ENCODE measurements at regions not wholly inside any gene's neighbourhood (a gene's known extent, or its start where the extent isn't known, plus 50 kb on each side); places are given as distances from the start of the nearest gene placed in this dataset.

- no peak overlapping the region for H3K27ac Mint-ChIP-seq
- no peaks in the 10 kb centered on the region for H3K9me3 Mint-ChIP-seq
- DNase-seq: no peak
- H3K27me3 Mint-ChIP-seq: no peaks in the 10 kb centered on the region
- H3K4me1 Mint-ChIP-seq: no peaks in the 10 kb centered on the region
- H3K4me3 Mint-ChIP-seq: no peak overlapping the region
- no peaks in the 10 kb centered on the region for H3K36me3 Mint-ChIP-seq
- CTCF ChIA-PET: interaction anchor here (1.2 kb wide), 1 partner anchor 19 kb away, joined by 3 read pairs; no protein-coding TSS in a partner anchor
These were observed 424.8 kb upstream of the DMAC1 start for GRCh38 chr9:8224381-8224801.

DNA sequence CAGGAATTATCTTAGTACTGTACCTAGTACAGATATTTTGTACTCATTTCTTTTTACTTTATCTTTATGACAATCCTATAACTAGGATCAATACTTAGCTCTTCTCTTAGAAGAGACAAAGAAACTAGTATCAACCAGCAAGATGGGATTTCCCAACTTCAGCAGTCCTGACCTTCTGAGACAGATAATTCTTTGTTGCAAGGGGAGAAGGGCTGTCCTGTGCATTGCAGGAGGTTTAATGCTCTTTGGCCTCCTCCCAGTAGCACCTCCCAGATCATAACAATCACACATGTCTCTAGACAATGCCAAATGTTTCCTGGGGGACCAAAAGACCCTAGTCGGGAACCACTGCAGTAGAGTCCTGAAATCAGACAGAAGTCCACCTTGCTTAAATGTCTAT, 424.3 kb upstream of the DMAC1 start:
- no peak overlapping the region for H3K4me3 Mint-ChIP-seq
- CTCF ChIA-PET: interaction anchor here (1.2 kb wide), 1 partner anchor 18 kb away, joined by 3 read pairs; no protein-coding TSS in a partner anchor

GRCh38 chr9:8221462-8221861, 421.9 kb upstream of the DMAC1 start:
- Mint-ChIP-seq H3K9me3 (no peaks in the 10 kb centered on the region), H3K4me1 (no peaks in the 10 kb centered on the region), H3K4me3 (no peak overlapping the region), H3K27me3 (no peaks in the 10 kb centered on the region), H3K27ac (no peak overlapping the region), H3K36me3 (no peaks in the 10 kb centered on the region)
- no peak for DNase-seq
- CTCF ChIA-PET: no interaction called here

More for the DNA sequence above, 424.3 kb upstream of the DMAC1 start:
- no peaks in the 10 kb centered on the region for H3K4me1 Mint-ChIP-seq
- H3K36me3 Mint-ChIP-seq: no peaks in the 10 kb centered on the region
- no peaks in the 10 kb centered on the region for H3K27me3 Mint-ChIP-seq
- no peaks in the 10 kb centered on the region for H3K9me3 Mint-ChIP-seq
- DNase-seq: no peak
- no peak overlapping the region for H3K27ac Mint-ChIP-seq

- Mint-ChIP-seq H3K4me1 (peaks cover 5% of the 10 kb centered on the region), H3K27me3 (no peaks in the 10 kb centered on the region), H3K27ac (no peak overlapping the region), H3K4me3 (no peak overlapping the region), H3K9me3 (no peaks in the 10 kb centered on the region), H3K36me3 (no peaks in the 10 kb centered on the region)
- CTCF ChIA-PET: no interaction called here
- no peak for DNase-seq
These were observed 408.9 kb upstream of the DMAC1 start for GRCh38 chr9:8208465-8208864.

GRCh38 chr9:8207596-8207995, 408.0 kb upstream of the DMAC1 start:
- Mint-ChIP-seq H3K9me3 (no peaks in the 10 kb centered on the region), H3K27me3 (no peaks in the 10 kb centered on the region), H3K36me3 (no peaks in the 10 kb centered on the region), H3K4me1 (peaks cover 5% of the 10 kb centered on the region), H3K27ac (no peak overlapping the region), H3K4me3 (no peak overlapping the region)
- DNase-seq: no peak
- CTCF ChIA-PET: no interaction called here

GRCh38 chr9:8206720-8207119, 407.1 kb upstream of the DMAC1 start:
- peaks cover 5% of the 10 kb centered on the region for H3K4me1 Mint-ChIP-seq
- no peak overlapping the region for H3K4me3 Mint-ChIP-seq
- no peaks in the 10 kb centered on the region for H3K9me3 Mint-ChIP-seq
- H3K36me3 Mint-ChIP-seq: no peaks in the 10 kb centered on the region
- no peak overlapping the region for H3K27ac Mint-ChIP-seq
- H3K27me3 Mint-ChIP-seq: no peaks in the 10 kb centered on the region
- DNase-seq: no peak
- CTCF ChIA-PET: interaction anchor here (1.0 kb wide), 1 partner anchor 636 kb away, joined by 3 read pairs; no protein-coding TSS in a partner anchor

DNA sequence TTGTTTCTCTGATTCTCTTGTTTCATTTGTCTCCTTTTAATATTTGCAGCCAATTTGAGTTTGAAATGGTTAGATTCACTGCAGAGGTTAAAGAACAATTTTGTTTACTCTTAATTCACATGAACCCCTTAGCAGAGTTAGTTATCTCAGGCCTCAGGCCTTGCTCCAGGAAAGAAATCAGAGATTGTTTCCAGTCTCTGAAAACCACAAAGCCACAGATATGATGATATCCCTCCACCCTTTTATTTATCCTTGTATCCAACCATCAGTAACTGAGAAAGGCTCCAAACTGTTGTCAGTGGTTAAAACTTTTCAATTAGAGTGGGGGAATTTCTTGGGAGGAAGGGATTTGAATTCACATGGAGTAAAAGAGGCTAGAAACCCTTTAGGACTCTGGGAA, 406.0 kb upstream of the DMAC1 start:
- Mint-ChIP-seq H3K36me3 (no peaks in the 10 kb centered on the region), H3K4me3 (no peak overlapping the region), H3K9me3 (no peaks in the 10 kb centered on the region), H3K4me1 (peaks cover 5% of the 10 kb centered on the region), H3K27ac (no peak overlapping the region), H3K27me3 (no peaks in the 10 kb centered on the region)
- DNase-seq: no peak
- CTCF ChIA-PET: interaction anchor here (0.8 to 1.0 kb wide), 2 partner anchors 18 to 635 kb away, joined by 3 read pairs; no protein-coding TSS in a partner anchor

- no peak for DNase-seq
- peaks cover 13% of the 10 kb centered on the region for H3K9me3 Mint-ChIP-seq
- H3K36me3 Mint-ChIP-seq: no peaks in the 10 kb centered on the region
- CTCF ChIA-PET: interaction anchor here (1.3 kb wide), 1 partner anchor 13 kb away, joined by 3 read pairs; no protein-coding TSS in a partner anchor
- H3K27me3 Mint-ChIP-seq: no peaks in the 10 kb centered on the region
- no peaks in the 10 kb centered on the region for H3K4me1 Mint-ChIP-seq
- no peak overlapping the region for H3K4me3 Mint-ChIP-seq
- no peak overlapping the region for H3K27ac Mint-ChIP-seq
These were observed 390.3 kb upstream of the DMAC1 start for GRCh38 chr9:8189881-8190280.

DNA sequence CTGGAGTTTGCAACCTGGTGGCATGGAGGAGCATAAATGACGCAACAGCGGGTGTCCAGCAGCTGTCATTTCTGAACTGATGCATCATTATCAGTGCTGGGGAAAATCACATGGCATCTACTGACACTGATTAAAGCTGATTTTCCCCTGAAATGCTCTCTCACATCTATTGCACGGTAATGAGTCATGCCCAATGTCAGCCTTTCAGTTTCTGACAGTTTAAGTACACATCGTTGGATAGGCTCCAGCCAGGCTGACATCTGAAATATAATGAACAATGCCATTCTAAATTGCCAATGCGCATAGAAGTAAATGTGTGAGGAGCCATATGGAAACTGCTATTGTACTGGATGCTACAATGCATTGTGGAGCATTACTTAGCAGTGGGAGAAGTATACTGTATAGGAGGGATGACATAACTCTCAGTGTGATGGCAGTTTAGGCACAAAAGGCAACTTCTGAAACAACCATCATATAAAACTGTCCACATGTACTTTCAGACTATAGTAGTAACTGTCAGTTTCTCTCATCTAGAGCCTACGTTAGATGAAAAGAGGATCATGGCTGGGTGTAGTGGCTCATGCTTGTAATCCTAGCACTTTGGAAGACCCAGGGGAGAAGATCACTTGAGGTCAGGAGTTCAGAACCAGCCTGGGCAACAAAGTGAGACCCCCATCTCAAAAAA, 389.3 kb upstream of the DMAC1 start:
- Mint-ChIP-seq H3K36me3 (no peaks in the 10 kb centered on the region), H3K27ac (no peak overlapping the region), H3K27me3 (no peaks in the 10 kb centered on the region), H3K9me3 (peaks cover 13% of the 10 kb centered on the region), H3K4me1 (no peaks in the 10 kb centered on the region), H3K4me3 (no peak overlapping the region)
- DNase-seq: no peak
- CTCF ChIA-PET: no interaction called here

GRCh38 chr9:8186560-8186959, 387.0 kb upstream of the DMAC1 start:
- DNase-seq: no peak
- H3K9me3 Mint-ChIP-seq: peaks cover 5% of the 10 kb centered on the region
- no peaks in the 10 kb centered on the region for H3K27me3 Mint-ChIP-seq
- no peak overlapping the region for H3K27ac Mint-ChIP-seq
- H3K36me3 Mint-ChIP-seq: no peaks in the 10 kb centered on the region
- H3K4me1 Mint-ChIP-seq: no peaks in the 10 kb centered on the region
- no peak overlapping the region for H3K4me3 Mint-ChIP-seq
- CTCF ChIA-PET: no interaction called here

- no peaks in the 10 kb centered on the region for H3K9me3 Mint-ChIP-seq
- no peak for DNase-seq
- no peaks in the 10 kb centered on the region for H3K4me1 Mint-ChIP-seq
- no peak overlapping the region for H3K27ac Mint-ChIP-seq
- CTCF ChIA-PET: no interaction called here
- no peak overlapping the region for H3K4me3 Mint-ChIP-seq
- no peaks in the 10 kb centered on the region for H3K27me3 Mint-ChIP-seq
- H3K36me3 Mint-ChIP-seq: no peaks in the 10 kb centered on the region
These were observed 384.0 kb upstream of the DMAC1 start for GRCh38 chr9:8183618-8184017.

- Mint-ChIP-seq H3K27ac (no peak overlapping the region), H3K36me3 (no peaks in the 10 kb centered on the region), H3K27me3 (no peaks in the 10 kb centered on the region), H3K4me3 (no peak overlapping the region), H3K9me3 (no peaks in the 10 kb centered on the region), H3K4me1 (no peaks in the 10 kb centered on the region)
- no peak for DNase-seq
- CTCF ChIA-PET: no interaction called here
These were observed 379.9 kb upstream of the DMAC1 start for GRCh38 chr9:8179381-8180053.

DNA sequence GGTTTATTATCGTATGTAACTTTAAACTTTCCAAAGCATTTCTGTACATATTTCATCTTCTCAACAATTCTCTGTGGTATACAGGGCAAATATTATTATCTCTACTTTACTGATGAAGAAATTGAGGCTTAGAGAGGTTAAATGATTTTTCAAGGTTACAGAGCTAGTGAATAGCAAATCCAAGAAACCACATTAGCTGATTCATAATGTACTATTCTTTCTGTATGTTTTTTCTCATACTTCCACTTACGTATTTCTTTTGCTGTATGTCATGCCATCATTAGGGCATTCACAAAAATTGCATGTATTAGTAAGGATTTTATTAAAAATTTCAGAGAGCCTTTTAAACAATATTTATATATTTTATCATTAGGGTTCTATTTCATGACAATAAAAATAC, 372.4 kb upstream of the DMAC1 start:
- no peaks in the 10 kb centered on the region for H3K4me1 Mint-ChIP-seq
- H3K27me3 Mint-ChIP-seq: peaks cover 6% of the 10 kb centered on the region
- no peaks in the 10 kb centered on the region for H3K9me3 Mint-ChIP-seq
- CTCF ChIA-PET: no interaction called here
- DNase-seq: no peak
- no peak overlapping the region for H3K4me3 Mint-ChIP-seq
- H3K36me3 Mint-ChIP-seq: no peaks in the 10 kb centered on the region
- H3K27ac Mint-ChIP-seq: no peak overlapping the region

DNA sequence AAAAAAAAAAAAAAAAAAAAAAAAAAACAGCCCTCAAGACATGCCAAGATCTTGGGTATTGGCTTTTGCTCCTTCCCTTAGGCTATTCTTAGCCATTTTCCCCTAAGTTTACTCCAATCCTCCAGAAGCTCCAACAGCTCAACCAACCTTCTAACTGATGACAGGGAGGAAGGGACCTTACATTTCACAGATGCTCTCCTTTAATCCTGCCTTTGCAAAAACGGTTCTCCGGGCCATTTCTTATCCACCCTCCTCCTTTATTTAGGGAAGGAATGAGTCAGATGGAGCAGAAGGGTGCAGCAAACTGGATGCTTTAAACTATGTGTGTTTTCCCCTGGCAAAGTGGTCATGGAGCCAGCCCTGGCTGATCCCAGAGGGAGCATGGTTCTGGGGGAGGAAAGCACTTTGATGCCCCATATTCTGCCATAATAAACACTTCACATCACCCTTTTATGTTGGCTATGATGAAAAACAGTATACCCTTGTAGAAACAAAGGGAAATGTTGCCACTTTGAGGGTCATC, 369.4 kb upstream of the DMAC1 start:
- H3K36me3 Mint-ChIP-seq: no peaks in the 10 kb centered on the region
- no peaks in the 10 kb centered on the region for H3K9me3 Mint-ChIP-seq
- no peak for DNase-seq
- CTCF ChIA-PET: no interaction called here
- H3K4me1 Mint-ChIP-seq: no peaks in the 10 kb centered on the region
- no peak overlapping the region for H3K27ac Mint-ChIP-seq
- H3K4me3 Mint-ChIP-seq: no peak overlapping the region
- peaks cover 9% of the 10 kb centered on the region for H3K27me3 Mint-ChIP-seq

GRCh38 chr9:8160787-8161186, 361.2 kb upstream of the DMAC1 start:
- H3K4me1 Mint-ChIP-seq: no peaks in the 10 kb centered on the region
- H3K9me3 Mint-ChIP-seq: no peaks in the 10 kb centered on the region
- H3K27ac Mint-ChIP-seq: no peak overlapping the region
- DNase-seq: no peak
- no peaks in the 10 kb centered on the region for H3K36me3 Mint-ChIP-seq
- H3K4me3 Mint-ChIP-seq: no peak overlapping the region
- CTCF ChIA-PET: no interaction called here
- no peaks in the 10 kb centered on the region for H3K27me3 Mint-ChIP-seq
